ENCODE measurements at regions not wholly inside any gene's neighbourhood (a gene's known extent, or its start where the extent isn't known, plus 50 kb on each side); places are given as distances from the start of the nearest gene placed in this dataset.

- TF ChIP-seq CTCF (conservative IDR thresholded peaks at IDR 0.05; ENCODE audit: low read depth, low read length) (no peak), EZH2 (IDR thresholded peaks at IDR 0.05; ENCODE audit: borderline replicate concordance, low read depth, low read length, poor library complexity, severe bottlenecking) (no peak)
Measured at GRCh38 chr2:102922321-102922720, 160.5 kb downstream of the TMEM182 start.
